ENCODE measurements at regions not wholly inside any gene's neighbourhood (a gene's known extent, or its start where the extent isn't known, plus 50 kb on each side); places are given as distances from the start of the nearest gene placed in this dataset.

GRCh38 chr15:91630090-91630489 is 223.4 kb upstream of the SLCO3A1 start:
- TF ChIP-seq CTCF (conservative IDR thresholded peaks at IDR 0.05 in 1 of 2, IDR thresholded peaks at IDR 0.05 in 1 of 2; ENCODE audit: low read depth in 1 of 2, low read length in 2 of 2) (no peak), EZH2 (IDR thresholded peaks at IDR 0.05; ENCODE audit: low read length, missing control alignments) (no peak)
